SK-N-SH treated with all-trans-retinoic acid at 6 μM for 48 hours (cell line): ENCODE measurements at regions not wholly inside any gene's neighbourhood (a gene's known extent, or its start where the extent isn't known, plus 50 kb on each side); places are given as distances from the start of the nearest gene placed in this dataset.

ENCODE experiments used
- ATAC-seq: fragments of 200-7000 bp; cut with Tn5 transposase; 3 replicates; pipeline ENCODE4 v1.9.1; 2020; ENCODE audit warnings: mild to moderate bottlenecking, moderate library complexity
- ARNTL ChIP-seq: fragments of 450-650 bp; formaldehyde crosslinking; IDR thresholded peaks from 2 replicates; pipeline ENCODE4 v1.5.0; 2020; ENCODE audit warnings: low read depth, mild to moderate bottlenecking, moderate library complexity, borderline replicate concordance
- BACH2 ChIP-seq: fragments of 250-450 bp; sonication (Bioruptor Pico); IDR thresholded peaks from 2 replicates; pipeline ENCODE4 v1.9.0; 2021; ENCODE audit warnings: mild to moderate bottlenecking, borderline replicate concordance
- CSDC2 ChIP-seq: fragments of 250-450 bp; sonication (Bioruptor Pico); IDR thresholded peaks from 2 replicates; pipeline ENCODE4 v1.5.0; 2020; ENCODE audit warnings: mild to moderate bottlenecking, moderate library complexity
- ESRRG ChIP-seq: fragments of 250-450 bp; sonication (Bioruptor Pico); IDR thresholded peaks from 2 replicates; pipeline ENCODE4 v1.6.1; 2021; ENCODE audit warnings: mild to moderate bottlenecking
- GLIS3 ChIP-seq: fragments of 250-450 bp; sonication (Bioruptor Pico); IDR thresholded peaks from 2 replicates; pipeline ENCODE4 v1.5.0; 2020; ENCODE audit warnings: mild to moderate bottlenecking, moderate library complexity
- OSR1 ChIP-seq: fragments of 250-450 bp; sonication (Bioruptor Pico); IDR thresholded peaks from 2 replicates; pipeline ENCODE4 v1.8.0; 2022; ENCODE audit warnings: moderate library complexity, mild to moderate bottlenecking, inconsistent platforms
- PATZ1 ChIP-seq: fragments of 250-450 bp; sonication (Bioruptor Pico); IDR thresholded peaks from 2 replicates; pipeline ENCODE4 v1.8.0; 2020; ENCODE audit warnings: mild to moderate bottlenecking, moderate library complexity, borderline replicate concordance
- PPARA ChIP-seq: fragments of 250-450 bp; sonication (Bioruptor Pico); IDR thresholded peaks from 2 replicates; pipeline ENCODE4 v1.5.0; 2020; ENCODE audit warnings: mild to moderate bottlenecking, borderline replicate concordance
- TCF4 ChIP-seq: fragments of 250-450 bp; sonication (Bioruptor Pico); IDR thresholded peaks from 2 replicates; pipeline ENCODE4 v1.8.0; 2021; ENCODE audit warnings: mild to moderate bottlenecking, moderate library complexity, borderline replicate concordance
- ZFP30 ChIP-seq: fragments of 450-650 bp; formaldehyde crosslinking; IDR thresholded peaks from 2 replicates; pipeline ENCODE4 v1.5.0; 2022; ENCODE audit warnings: mild to moderate bottlenecking, moderate library complexity
- ZNF70 ChIP-seq: fragments of 450-650 bp; formaldehyde crosslinking; IDR thresholded peaks from 2 replicates; pipeline ENCODE4 v1.5.0; 2020; ENCODE audit warnings: mild to moderate bottlenecking, moderate library complexity
- ZNF8 ChIP-seq: fragments of 450-650 bp; formaldehyde crosslinking; IDR thresholded peaks from 2 replicates; pipeline ENCODE4 v1.5.0; 2020; ENCODE audit warnings: mild to moderate bottlenecking, moderate library complexity
- TF ChIP-seq, protein P1 (sequence below): fragments of 250-450 bp; sonication (Bioruptor Pico); IDR thresholded peaks from 2 replicates; pipeline ENCODE4 v1.5.1; 2021; ENCODE audit warnings: mild to moderate bottlenecking, moderate library complexity
- TF ChIP-seq, protein P2 (sequence below): fragments of 250-450 bp; sonication (Bioruptor Pico); IDR thresholded peaks from 2 replicates; pipeline ENCODE4 v1.8.0; 2021; ENCODE audit warnings: low read depth, mild to moderate bottlenecking, moderate library complexity, borderline replicate concordance

- TF ChIP-seq TCF4 (CRISPR knock-in tag): no peak
- no peak for TF ChIP-seq BACH2 (CRISPR knock-in tag)
- TF ChIP-seq GLIS3 (CRISPR knock-in tag): no peak
- no peak for TF ChIP-seq ARNTL (CRISPR knock-in tag)
- no peak for TF ChIP-seq ESRRG (CRISPR knock-in tag)
- TF ChIP-seq, protein P1, sequence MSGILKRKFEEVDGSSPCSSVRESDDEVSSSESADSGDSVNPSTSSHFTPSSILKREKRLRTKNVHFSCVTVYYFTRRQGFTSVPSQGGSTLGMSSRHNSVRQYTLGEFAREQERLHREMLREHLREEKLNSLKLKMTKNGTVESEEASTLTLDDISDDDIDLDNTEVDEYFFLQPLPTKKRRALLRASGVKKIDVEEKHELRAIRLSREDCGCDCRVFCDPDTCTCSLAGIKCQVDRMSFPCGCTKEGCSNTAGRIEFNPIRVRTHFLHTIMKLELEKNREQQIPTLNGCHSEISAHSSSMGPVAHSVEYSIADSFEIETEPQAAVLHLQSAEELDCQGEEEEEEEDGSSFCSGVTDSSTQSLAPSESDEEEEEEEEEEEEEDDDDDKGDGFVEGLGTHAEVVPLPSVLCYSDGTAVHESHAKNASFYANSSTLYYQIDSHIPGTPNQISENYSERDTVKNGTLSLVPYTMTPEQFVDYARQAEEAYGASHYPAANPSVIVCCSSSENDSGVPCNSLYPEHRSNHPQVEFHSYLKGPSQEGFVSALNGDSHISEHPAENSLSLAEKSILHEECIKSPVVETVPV: no peak
- no peak for TF ChIP-seq PATZ1
- TF ChIP-seq OSR1: no peak
- TF ChIP-seq PPARA (CRISPR knock-in tag): no peak
- no peak for ATAC-seq
These were observed 213.3 kb upstream of the OSR1 start for GRCh38 chr2:19571773-19572172.

DNA sequence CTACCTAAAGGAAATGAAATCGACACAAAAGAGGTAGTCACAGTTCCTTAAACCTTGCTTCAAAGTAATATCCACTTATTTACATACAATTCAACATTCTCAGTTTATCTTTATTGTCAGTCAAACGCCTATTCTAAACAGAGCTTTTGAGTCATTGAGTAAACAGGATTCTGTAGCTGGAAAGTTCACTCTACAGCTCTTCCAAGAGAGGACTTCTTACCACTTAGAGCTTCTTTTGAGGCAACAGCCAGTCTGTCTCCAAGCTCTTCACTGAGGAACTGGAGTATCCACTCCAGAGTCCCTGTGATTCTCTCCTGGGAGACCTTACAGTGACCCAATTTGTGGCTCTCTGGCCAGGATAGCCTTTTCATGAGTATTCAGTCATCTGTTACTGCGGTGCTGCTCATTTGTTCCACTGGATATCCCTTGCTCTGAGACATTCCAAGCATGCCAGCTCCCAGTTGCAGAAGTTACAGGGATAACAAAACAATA is 210.9 kb upstream of the OSR1 start:
- ATAC-seq: no peak
- no peak for TF ChIP-seq ZNF70 (CRISPR knock-in tag)
- TF ChIP-seq GLIS3 (CRISPR knock-in tag): no peak
- no peak for TF ChIP-seq ZNF8 (CRISPR knock-in tag)
- no peak for TF ChIP-seq ZFP30
- TF ChIP-seq OSR1: no peak
- TF ChIP-seq, all 23 proteins: peak for 0

DNA sequence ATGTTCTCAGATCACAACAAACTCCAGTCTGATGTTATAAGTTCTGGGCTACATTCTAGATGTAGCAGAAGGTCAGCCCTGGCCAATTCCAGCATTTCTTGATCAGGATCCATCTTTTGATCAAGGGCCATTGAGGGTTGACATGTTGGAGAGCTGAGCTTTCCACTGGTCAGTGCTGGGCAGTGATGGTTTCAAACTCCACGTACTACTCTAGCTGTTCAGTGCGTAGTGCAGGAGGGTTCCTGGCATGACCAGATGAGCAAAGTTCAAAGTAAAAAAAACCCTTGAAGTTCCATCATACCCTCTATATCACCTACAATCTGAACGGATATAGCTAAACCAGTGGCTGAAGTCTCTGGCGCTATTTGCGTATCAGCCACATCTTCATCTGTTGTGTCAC is 210.4 kb upstream of the OSR1 start:
- ATAC-seq: no peak
- TF ChIP-seq ESRRG (CRISPR knock-in tag) (no peak), PATZ1 (no peak), GLIS3 (CRISPR knock-in tag) (no peak), TCF4 (CRISPR knock-in tag) (no peak)

GRCh38 chr2:19560785-19561184 is 202.4 kb upstream of the OSR1 start:
- ATAC-seq: no peak
- TF ChIP-seq ZNF8 (CRISPR knock-in tag) (no peak), CSDC2 (CRISPR knock-in tag) (no peak)
- TF ChIP-seq, protein P2, sequence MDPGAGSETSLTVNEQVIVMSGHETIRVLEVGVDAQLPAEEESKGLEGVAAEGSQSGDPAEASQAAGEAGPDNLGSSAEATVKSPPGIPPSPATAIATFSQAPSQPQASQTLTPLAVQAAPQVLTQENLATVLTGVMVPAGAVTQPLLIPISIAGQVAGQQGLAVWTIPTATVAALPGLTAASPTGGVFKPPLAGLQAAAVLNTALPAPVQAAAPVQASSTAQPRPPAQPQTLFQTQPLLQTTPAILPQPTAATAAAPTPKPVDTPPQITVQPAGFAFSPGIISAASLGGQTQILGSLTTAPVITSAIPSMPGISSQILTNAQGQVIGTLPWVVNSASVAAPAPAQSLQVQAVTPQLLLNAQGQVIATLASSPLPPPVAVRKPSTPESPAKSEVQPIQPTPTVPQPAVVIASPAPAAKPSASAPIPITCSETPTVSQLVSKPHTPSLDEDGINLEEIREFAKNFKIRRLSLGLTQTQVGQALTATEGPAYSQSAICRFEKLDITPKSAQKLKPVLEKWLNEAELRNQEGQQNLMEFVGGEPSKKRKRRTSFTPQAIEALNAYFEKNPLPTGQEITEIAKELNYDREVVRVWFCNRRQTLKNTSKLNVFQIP (CRISPR knock-in tag): no peak

- no peak for TF ChIP-seq CSDC2 (CRISPR knock-in tag)
- TF ChIP-seq PATZ1: no peak
- TF ChIP-seq ARNTL (CRISPR knock-in tag): no peak
- no peak for ATAC-seq
These were observed 201.3 kb upstream of the OSR1 start for GRCh38 chr2:19559596-19560240.

GRCh38 chr2:19556648-19557047 is 198.2 kb upstream of the OSR1 start:
- ATAC-seq: no peak
- TF ChIP-seq ZNF70 (CRISPR knock-in tag) (no peak), ARNTL (CRISPR knock-in tag) (no peak), TCF4 (CRISPR knock-in tag) (no peak)
- TF ChIP-seq, protein P1: no peak
